ENCODE measurements at regions not wholly inside any gene's neighbourhood (a gene's known extent, or its start where the extent isn't known, plus 50 kb on each side); places are given as distances from the start of the nearest gene placed in this dataset.

DNA sequence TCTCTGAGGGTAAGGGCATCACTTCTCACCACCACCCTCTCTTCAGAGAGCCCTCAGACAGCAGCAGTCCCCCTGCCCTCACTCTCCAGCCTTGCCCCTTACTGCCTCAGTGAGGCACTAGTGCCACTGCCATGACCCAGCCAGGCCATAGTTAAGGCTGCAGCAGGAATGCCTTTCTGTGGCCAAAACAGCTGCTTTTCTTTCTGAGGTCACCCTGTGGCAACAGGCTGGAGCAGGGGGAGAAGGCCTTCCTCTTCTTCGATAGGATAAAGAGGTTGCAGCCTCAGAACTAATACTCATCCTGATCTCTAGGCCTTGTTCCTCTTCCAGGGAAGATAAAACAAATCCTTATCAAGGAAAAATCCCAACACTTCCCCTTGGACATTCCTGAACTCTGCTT lies 56.8 kb upstream of the ECI2 start:
- TF ChIP-seq EZH2 (IDR thresholded peaks at IDR 0.05) (no peak), POLR2AphosphoS5 (IDR thresholded peaks at IDR 0.05; ENCODE audit: borderline replicate concordance, low read depth, low read length) (no peak), FOXP2 (optimal IDR thresholded peaks at IDR 0.05; ENCODE audit: control extremely low read depth, extremely low read length, insufficient read depth) (no peak)

Measured in SK-N-MC (cell line).